Spleen (tissue), 11 donors: ENCODE measurements at regions not wholly inside any gene's neighbourhood (a gene's known extent, or its start where the extent isn't known, plus 50 kb on each side); places are given as distances from the start of the nearest gene placed in this dataset.

Experiments
- DNase-seq: peaks from one replicate; pipeline ENCODE4 v3.0.0-alpha.2; 2020
- H3K27ac ChIP-seq, 8 donors: fragments of 200-600 bp; sonication (generic) in 7 of 8; 1 replicate in 4 of 8; 2 replicates in 4 of 8; pipeline versions ENCODE4 v1.5.0 to v1.8.0; 2016 to 2021; ENCODE audit warnings: inconsistent platforms in 4 of 8, mild to moderate bottlenecking in 4 of 8, moderate library complexity in 1 of 8
- H3K27me3 ChIP-seq, 7 donors: fragments of 200-600 bp; sonication (generic) in 6 of 7; replicated peaks in 1 of 7; 1 replicate in 4 of 7; 2 replicates in 3 of 7; pipeline versions ENCODE4 v1.5.0 to v1.8.0; 2016 to 2021; ENCODE audit warnings: inconsistent platforms in 3 of 7, mild to moderate bottlenecking in 1 of 7
- H3K36me3 ChIP-seq, 6 donors: fragments of 200-600 bp; sonication (generic) in 5 of 6; 1 replicate in 4 of 6; 2 replicates in 2 of 6; pipeline versions ENCODE4 v1.5.0 to v1.8.0; 2016 to 2021; ENCODE audit warnings: inconsistent platforms in 2 of 6
- H3K4me1 ChIP-seq, 6 donors: fragments of 200-600 bp; sonication (generic) in 5 of 6; 1 replicate in 3 of 6; 2 replicates in 3 of 6; pipeline versions ENCODE4 v1.5.0 to v1.8.0; 2016 to 2021; ENCODE audit warnings: inconsistent platforms in 3 of 6
- H3K4me3 ChIP-seq, 8 donors: fragments of 200-600 bp; sonication (generic) in 7 of 8; 1 replicate in 4 of 8; 2 replicates in 4 of 8; pipeline versions ENCODE4 v1.5.0 to v1.8.0; 2016 to 2021; ENCODE audit warnings: inconsistent platforms in 4 of 8, mild to moderate bottlenecking in 4 of 8, moderate library complexity in 2 of 8
- H3K9me3 ChIP-seq, 8 donors: fragments of 200-600 bp; sonication (generic) in 7 of 8; 1 replicate in 4 of 8; 2 replicates in 4 of 8; pipeline versions ENCODE4 v1.5.0 to v1.8.0; 2016 to 2021; ENCODE audit warnings: inconsistent platforms in 4 of 8
- POLR2A ChIP-seq, 3 donors: fragments of 450-650 bp; IDR thresholded peaks; one replicate each; pipeline ENCODE4 v1.5.1; 2017; ENCODE audit warnings: antibody characterized with exemption in 3 of 3, mild to moderate bottlenecking in 1 of 3
- POLR2AphosphoS5 ChIP-seq, 3 donors: sonication (generic); formaldehyde crosslinking; IDR thresholded peaks; one replicate each; pipeline ENCODE4 v1.5.1; 2017; ENCODE audit warnings: antibody characterized with exemption in 3 of 3
- WGBS, 5 donors: extraction: QIAGEN DNeasy Blood & Tissue Kit in 3 of 5; methylation state at CpG; one replicate each; pipeline versions ENCODE4 v1.1.5 to v1.1.7; 2013 to 2018; 5-methylcytosine and 5-hydroxymethylcytosine counted together
- intact Hi-C: fragments of 100-400 bp; cut with DNase I; formaldehyde crosslinking; loops from one replicate; pipeline ENCODE4 v1.15.0; 2023; ENCODE audit warnings: low total_unique reads
- TF ChIP-seq, protein P1 (sequence below), 11 experiments: fragments of 200-600 bp in 7 of 11; fragments of 450-650 bp in 4 of 11; sonication (generic) in 4 of 11; IDR thresholded peaks in 8 of 11; conservative IDR thresholded peaks in 3 of 11; 1 replicate in 7 of 11; 2 replicates in 4 of 11; pipeline versions ENCODE4 v1.4.0 to v1.8.0; 2016 to 2021; ENCODE audit warnings: antibody characterized with exemption in 11 of 11, inconsistent platforms in 4 of 11, mild to moderate bottlenecking in 1 of 11
- donor health status: healthy with polysubstance abuse.
- donor health status: DM: no; HTN: no; CAD: no; lungs with moderate emphysema.
- donor health status: DM: no; HTN: no; CAD: no.
- donor health status: Bipolar disorder and iron deficiency.
- donor health status: healthy.
- donor health status: DM: no; HTN: no; CAD: no.
- donor health status: DM: yes; HTN: yes; CAD: no.

DNA sequence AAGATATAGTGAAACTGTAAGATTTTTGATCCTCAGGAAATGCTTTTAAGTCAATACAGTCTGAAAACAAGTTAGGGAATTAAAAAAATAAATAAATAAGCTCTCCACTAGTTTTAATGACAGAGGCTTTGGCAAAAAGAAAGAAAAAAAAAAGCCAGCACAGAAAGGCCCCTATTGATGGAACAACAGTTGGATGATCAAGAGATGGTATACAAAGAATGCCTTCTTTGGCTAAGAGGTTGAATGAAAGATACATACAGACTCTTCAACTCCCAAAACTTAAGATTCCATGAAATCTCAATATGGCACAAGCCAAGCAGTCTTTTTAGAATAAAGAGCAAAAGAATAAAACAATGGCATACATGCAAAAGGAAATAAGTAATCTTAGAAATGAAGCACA lies 64.0 kb upstream of the GALNT5 start:
- Histone ChIP-seq H3K36me3 (no peaks in the 10 kb centered on the region), H3K4me1 (peaks cover 0 to 8% (median 0%) of the 10 kb centered on the region in 6 donors), H3K27ac (no peak overlapping the region), H3K27me3 (no peaks in the 10 kb centered on the region), H3K9me3 (no peaks in the 10 kb centered on the region), H3K4me3 (no peak overlapping the region)
- DNase-seq: no peak
- intact Hi-C loops: loop anchor here (10.0 kb wide), 1 partner anchor 1819 kb away; no protein-coding TSS in a partner anchor
- no peak for TF ChIP-seq POLR2AphosphoS5 (IDR thresholded peaks at IDR 0.05)
- TF ChIP-seq, protein P1, sequence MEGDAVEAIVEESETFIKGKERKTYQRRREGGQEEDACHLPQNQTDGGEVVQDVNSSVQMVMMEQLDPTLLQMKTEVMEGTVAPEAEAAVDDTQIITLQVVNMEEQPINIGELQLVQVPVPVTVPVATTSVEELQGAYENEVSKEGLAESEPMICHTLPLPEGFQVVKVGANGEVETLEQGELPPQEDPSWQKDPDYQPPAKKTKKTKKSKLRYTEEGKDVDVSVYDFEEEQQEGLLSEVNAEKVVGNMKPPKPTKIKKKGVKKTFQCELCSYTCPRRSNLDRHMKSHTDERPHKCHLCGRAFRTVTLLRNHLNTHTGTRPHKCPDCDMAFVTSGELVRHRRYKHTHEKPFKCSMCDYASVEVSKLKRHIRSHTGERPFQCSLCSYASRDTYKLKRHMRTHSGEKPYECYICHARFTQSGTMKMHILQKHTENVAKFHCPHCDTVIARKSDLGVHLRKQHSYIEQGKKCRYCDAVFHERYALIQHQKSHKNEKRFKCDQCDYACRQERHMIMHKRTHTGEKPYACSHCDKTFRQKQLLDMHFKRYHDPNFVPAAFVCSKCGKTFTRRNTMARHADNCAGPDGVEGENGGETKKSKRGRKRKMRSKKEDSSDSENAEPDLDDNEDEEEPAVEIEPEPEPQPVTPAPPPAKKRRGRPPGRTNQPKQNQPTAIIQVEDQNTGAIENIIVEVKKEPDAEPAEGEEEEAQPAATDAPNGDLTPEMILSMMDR (IDR thresholded peaks at IDR 0.05 in 8 of 11, conservative IDR thresholded peaks at IDR 0.05 in 3 of 11): no peak
- TF ChIP-seq POLR2A (IDR thresholded peaks at IDR 0.05): no peak

- DNase-seq: no peak
- intact Hi-C loops: loop anchor here (10.0 kb wide), 1 partner anchor 1819 kb away; no protein-coding TSS in a partner anchor
- Histone ChIP-seq H3K36me3 (no peaks in the 10 kb centered on the region), H3K4me3 (no peak overlapping the region), H3K9me3 (no peaks in the 10 kb centered on the region), H3K27me3 (no peaks in the 10 kb centered on the region), H3K4me1 (peaks cover 0 to 8% (median 0%) of the 10 kb centered on the region in 6 donors), H3K27ac (no peak overlapping the region)
- 3 to 8% (median 6%) methylated on average over 2 of the region's 2 CpGs for WGBS, 5 donors
- TF ChIP-seq POLR2AphosphoS5 (IDR thresholded peaks at IDR 0.05) (no peak), POLR2A (IDR thresholded peaks at IDR 0.05) (no peak)
- TF ChIP-seq, protein P1 (IDR thresholded peaks at IDR 0.05 in 8 of 11, conservative IDR thresholded peaks at IDR 0.05 in 3 of 11): peak in 10 of 11 experiments; percentile 16 to 68 (median 61)
These were observed 63.3 kb upstream of the GALNT5 start for GRCh38 chr2:157194097-157194688.

DNA sequence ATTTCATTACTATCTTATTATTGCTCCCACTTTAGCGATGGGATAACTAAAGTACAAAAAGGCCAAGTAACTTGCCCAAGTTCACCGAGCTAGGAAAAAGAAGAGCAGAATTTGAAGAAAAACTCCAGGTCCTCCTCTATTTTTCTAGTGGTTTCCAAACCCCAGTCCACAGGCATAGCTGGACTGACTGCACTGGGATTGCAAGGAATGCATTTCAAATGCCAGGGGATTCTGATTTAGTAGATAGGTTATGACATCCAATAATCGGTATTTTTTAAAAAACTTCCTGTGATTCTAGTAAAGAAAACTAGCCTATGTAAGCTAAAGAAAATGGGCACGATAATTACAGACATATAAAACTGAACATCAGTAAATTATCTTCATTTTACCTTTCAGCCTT lies 62.7 kb upstream of the GALNT5 start:
- intact Hi-C loops: loop anchor here (10.0 kb wide), 1 partner anchor 1820 kb away; no protein-coding TSS in a partner anchor
- no peaks in the 10 kb centered on the region for H3K9me3 ChIP-seq
- TF ChIP-seq POLR2A (IDR thresholded peaks at IDR 0.05): no peak
- TF ChIP-seq, protein P1 (IDR thresholded peaks at IDR 0.05 in 8 of 11, conservative IDR thresholded peaks at IDR 0.05 in 3 of 11): no peak
- no peak for TF ChIP-seq POLR2AphosphoS5 (IDR thresholded peaks at IDR 0.05)
- no peak for DNase-seq
- no peaks in the 10 kb centered on the region for H3K27me3 ChIP-seq
- H3K4me3 ChIP-seq: no peak overlapping the region
- no peaks in the 10 kb centered on the region for H3K36me3 ChIP-seq
- H3K27ac ChIP-seq: no peak overlapping the region
- 80 to 86% (median 85%) methylated on average over 4 of the region's 4 CpGs for WGBS, 5 donors
- peaks cover 0 to 8% (median 0%) of the 10 kb centered on the region in 6 donors for H3K4me1 ChIP-seq

DNA sequence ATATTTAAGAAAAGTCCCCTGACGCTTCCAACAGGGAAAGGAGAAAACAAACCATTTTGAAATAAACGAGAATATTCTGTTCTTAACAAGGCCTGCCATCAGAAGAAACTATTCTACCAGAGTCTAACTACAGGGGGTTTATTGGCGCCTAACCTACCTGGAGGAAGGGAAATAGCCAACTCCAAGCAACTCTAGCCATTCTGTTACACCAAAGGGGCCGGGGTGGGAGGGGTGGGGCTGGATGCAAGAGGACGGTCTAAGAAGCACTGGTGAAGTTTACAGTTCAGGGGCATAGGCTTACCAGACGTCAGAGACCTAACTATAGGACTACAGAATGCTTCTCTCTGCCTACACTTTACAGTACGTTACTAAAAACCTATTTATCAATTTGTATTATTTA lies 60.5 kb upstream of the GALNT5 start:
- Histone ChIP-seq H3K27me3 (no peaks in the 10 kb centered on the region), H3K9me3 (no peaks in the 10 kb centered on the region), H3K36me3 (no peaks in the 10 kb centered on the region), H3K4me1 (peaks cover 0 to 8% (median 0%) of the 10 kb centered on the region in 6 donors), H3K4me3 (no peak overlapping the region), H3K27ac (no peak overlapping the region)
- 75 to 88% (median 83%) methylated on average over 7 of the region's 7 CpGs for WGBS, 5 donors
- TF ChIP-seq POLR2A (IDR thresholded peaks at IDR 0.05): no peak
- TF ChIP-seq, protein P1 (IDR thresholded peaks at IDR 0.05 in 8 of 11, conservative IDR thresholded peaks at IDR 0.05 in 3 of 11): no peak
- no peak for TF ChIP-seq POLR2AphosphoS5 (IDR thresholded peaks at IDR 0.05)
- intact Hi-C loops: loop anchor here (10.0 kb wide), 1 partner anchor 1822 kb away; no protein-coding TSS in a partner anchor
- no peak for DNase-seq
